ENCODE measurements at regions not wholly inside any gene's neighbourhood (a gene's known extent, or its start where the extent isn't known, plus 50 kb on each side); places are given as distances from the start of the nearest gene placed in this dataset.

DNA sequence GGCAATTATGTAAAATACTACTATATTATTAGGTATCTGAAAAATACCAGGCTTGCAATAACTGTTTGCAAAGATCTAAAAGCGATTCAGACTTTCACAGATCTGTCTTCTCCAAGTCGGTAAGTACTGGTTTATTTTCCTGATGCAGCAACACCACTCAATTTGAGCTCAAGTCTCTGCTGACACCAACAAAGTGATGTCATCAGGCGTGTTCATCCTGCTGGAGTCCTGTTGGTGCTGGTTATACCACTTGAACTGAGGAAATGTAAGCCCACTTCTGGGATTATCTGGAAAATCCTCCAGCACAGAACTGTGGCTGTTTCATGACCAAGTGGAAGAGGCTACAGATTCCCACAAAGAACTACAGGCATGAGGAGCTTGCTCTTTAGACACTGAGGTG, 267.6 kb downstream of the BCL2 start:
- no peak for TF ChIP-seq POLR2A (IDR thresholded peaks at IDR 0.05; ENCODE audit: low read depth, low read length)
- TF ChIP-seq POLR2AphosphoS5 (IDR thresholded peaks at IDR 0.05; ENCODE audit: low read depth, low read length): no peak
- TF ChIP-seq TAF1 (IDR thresholded peaks at IDR 0.05; ENCODE audit: borderline replicate concordance, low read depth, low read length): no peak
